NCI-H2029 treated with DMSO at 0.1 percent for 48 hours (cell line): ENCODE measurements at regions not wholly inside any gene's neighbourhood (a gene's known extent, or its start where the extent isn't known, plus 50 kb on each side); places are given as distances from the start of the nearest gene placed in this dataset.

Experiments used
- DNase-seq: peaks from one replicate; lab custom pipeline; 2025; lab: John Stamatoyannopoulos, UW

- DNase-seq: no peak
These were observed 822.4 kb upstream of the RBFOX1 start for GRCh38 chr16:6510261-6510660.

- DNase-seq: no peak
These were observed 833.2 kb upstream of the RBFOX1 start for GRCh38 chr16:6499413-6499812.

GRCh38 chr16:6498858-6499257, 833.8 kb upstream of the RBFOX1 start:
- DNase-seq: no peak

- DNase-seq: peak; percentile 19
These were observed 835.6 kb upstream of the RBFOX1 start for GRCh38 chr16:6496996-6497395.

- no peak for DNase-seq
These were observed 837.0 kb upstream of the RBFOX1 start for GRCh38 chr16:6495486-6496210.

GRCh38 chr16:6494716-6495115, 837.9 kb upstream of the RBFOX1 start:
- no peak for DNase-seq

GRCh38 chr16:6493555-6493954, 839.1 kb upstream of the RBFOX1 start:
- no peak for DNase-seq

- no peak for DNase-seq
These were observed 839.9 kb upstream of the RBFOX1 start for GRCh38 chr16:6492742-6493141.

GRCh38 chr16:6484935-6485334, 847.7 kb upstream of the RBFOX1 start:
- no peak for DNase-seq

- DNase-seq: no peak
These were observed 848.6 kb upstream of the RBFOX1 start for GRCh38 chr16:6484081-6484480.

- no peak for DNase-seq
These were observed 849.1 kb upstream of the RBFOX1 start for GRCh38 chr16:6483469-6484033.

- DNase-seq: no peak
These were observed 849.8 kb upstream of the RBFOX1 start for GRCh38 chr16:6482696-6483468.

GRCh38 chr16:6481894-6482293, 850.8 kb upstream of the RBFOX1 start:
- DNase-seq: no peak

GRCh38 chr16:6453742-6454141, 878.9 kb upstream of the RBFOX1 start:
- DNase-seq: no peak

GRCh38 chr16:6447021-6447790, 885.4 kb upstream of the RBFOX1 start:
- DNase-seq: no peak

- DNase-seq: no peak
These were observed 886.3 kb upstream of the RBFOX1 start for GRCh38 chr16:6446370-6446769.

- no peak for DNase-seq
These were observed 893.5 kb upstream of the RBFOX1 start for GRCh38 chr16:6439129-6439528.

- DNase-seq: no peak
These were observed 903.8 kb upstream of the RBFOX1 start for GRCh38 chr16:6428861-6429260.

GRCh38 chr16:6427621-6428020, 905.0 kb upstream of the RBFOX1 start:
- no peak for DNase-seq

- DNase-seq: no peak
These were observed 925.0 kb upstream of the RBFOX1 start for GRCh38 chr16:6407596-6407995.

GRCh38 chr16:6406028-6406427, 926.6 kb upstream of the RBFOX1 start:
- no peak for DNase-seq

GRCh38 chr16:6382924-6383459, 949.7 kb upstream of the RBFOX1 start:
- DNase-seq: no peak
